GM18867 (cell line): ENCODE measurements at regions not wholly inside any gene's neighbourhood (a gene's known extent, or its start where the extent isn't known, plus 50 kb on each side); places are given as distances from the start of the nearest gene placed in this dataset.
"Not testable (repeated sequence)": the region's sequence is repeated elsewhere in the genome, so short reads cannot be mapped to it uniquely, and the experiment has no call there.

Experiments used
- ATAC-seq: cut with Tn5 transposase; IDR thresholded peaks from one replicate; pipeline ENCODE4 v1.9.1; 2021; ENCODE audit warnings: mild to moderate bottlenecking, moderate library complexity; ENCODE audit not compliant: unreplicated experiment

DNA sequence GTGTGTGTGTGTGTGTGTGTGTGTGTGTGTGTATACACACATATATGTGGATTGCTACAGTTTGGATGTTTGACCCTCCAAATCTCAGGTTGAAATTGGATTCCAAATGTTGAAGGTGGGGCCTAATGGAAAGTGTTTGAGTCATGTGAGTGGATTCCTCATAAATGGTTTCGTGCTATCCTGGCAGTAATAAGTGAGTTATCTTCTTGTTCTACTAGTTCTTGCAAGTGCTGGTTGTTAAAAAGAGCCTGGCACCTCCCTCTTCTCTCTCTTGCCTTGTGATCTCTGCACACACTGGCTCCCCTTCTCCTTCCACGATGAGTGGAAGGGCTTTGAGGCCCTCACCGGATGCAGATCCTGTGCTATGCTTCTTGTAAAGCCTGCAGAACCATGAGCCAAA is 344.1 kb downstream of the SH2D1A start:
- ATAC-seq: no peak

DNA sequence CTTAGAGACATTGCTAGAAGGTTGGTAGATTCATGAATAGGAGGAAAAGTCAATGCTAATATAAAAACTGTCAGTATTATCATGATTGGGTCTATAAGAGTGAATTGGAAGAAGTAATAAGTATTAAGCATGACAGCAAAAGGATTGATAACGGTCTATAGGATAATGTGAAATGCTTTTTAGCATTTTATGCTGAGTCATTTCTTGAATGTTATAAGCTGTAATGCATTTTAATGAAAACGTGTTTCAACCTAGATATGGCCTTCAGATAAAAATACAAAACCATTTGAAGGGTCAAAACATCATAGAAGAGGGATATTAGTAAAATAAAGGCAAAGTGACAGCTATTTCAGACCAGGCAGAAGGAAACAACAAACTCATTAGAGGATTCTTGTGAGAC is 353.5 kb downstream of the SH2D1A start:
- no peak for ATAC-seq

DNA sequence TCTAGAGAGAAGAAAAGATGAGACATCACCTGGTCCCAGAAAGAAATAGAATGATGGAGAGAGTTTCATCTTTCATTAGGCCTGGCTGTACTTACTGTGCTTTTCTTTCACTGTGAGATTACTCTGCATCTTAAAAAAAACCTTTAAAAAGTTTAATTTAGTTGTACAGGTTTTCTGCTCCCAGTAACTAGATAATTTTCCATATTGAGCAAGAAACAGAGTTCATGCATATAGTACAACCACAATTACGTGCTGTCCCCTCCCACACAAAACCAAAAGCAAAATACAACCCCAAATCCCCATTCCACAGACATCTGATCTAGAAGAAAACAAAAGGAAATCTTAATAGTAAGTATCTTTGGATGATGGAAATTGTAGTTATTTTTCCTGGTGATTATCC is 371.2 kb downstream of the SH2D1A start:
- no peak for ATAC-seq

DNA sequence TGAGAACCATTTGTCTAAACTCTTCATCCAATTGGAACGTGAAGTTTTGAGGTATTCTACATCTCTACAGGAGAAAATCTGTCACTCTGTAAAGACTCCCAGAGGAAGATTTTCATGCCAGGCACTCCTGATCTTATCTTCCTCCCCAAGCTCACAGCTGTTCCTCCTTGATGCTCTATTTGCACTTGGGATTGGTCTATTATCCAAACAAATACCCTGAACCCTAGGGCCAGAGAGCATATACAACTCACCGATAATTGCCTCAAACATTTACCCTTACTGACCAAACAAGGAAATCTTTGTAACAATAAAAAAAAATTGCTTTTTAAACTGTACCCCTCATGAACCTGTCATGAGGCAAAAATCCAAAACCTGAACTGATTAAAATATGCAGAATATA is 372.7 kb downstream of the SH2D1A start:
- no peak for ATAC-seq

DNA sequence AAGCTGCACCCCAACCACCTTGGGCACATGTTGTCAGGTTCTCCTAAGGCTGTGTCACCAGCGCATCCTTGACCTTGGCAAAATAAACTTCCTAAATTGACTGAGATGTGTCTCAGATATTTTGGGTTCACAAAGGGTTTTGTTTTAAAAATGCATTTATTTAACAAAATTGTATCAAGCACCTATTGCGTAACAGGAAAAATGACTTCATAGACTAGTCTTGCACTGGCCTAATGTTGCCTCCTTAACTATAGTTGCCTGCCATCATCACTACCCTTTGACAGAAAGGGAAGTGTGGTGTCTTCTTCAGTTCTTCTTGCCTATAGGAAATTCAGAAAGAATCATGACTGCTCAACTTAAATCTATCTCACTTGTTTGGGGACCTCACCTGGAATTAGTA is 374.2 kb downstream of the SH2D1A start:
- ATAC-seq: no peak

DNA sequence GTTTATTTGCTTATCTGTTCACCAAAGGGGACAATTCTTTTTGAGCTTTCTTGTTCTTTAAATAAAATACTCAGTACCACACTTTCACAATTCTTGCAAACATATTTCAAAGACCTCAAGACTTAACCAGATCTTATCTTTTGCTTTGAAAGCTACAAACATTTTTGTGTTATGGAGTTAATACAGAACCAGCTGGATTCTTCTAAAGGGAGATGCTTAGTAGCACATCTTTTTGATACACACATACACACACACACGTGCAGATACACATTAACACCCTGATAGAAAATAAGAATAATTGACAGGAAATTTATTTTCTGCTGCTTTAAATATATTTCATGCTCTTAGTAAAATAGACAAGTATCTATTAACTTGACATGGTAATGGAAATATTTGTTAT is 379.1 kb downstream of the SH2D1A start:
- no peak for ATAC-seq

DNA sequence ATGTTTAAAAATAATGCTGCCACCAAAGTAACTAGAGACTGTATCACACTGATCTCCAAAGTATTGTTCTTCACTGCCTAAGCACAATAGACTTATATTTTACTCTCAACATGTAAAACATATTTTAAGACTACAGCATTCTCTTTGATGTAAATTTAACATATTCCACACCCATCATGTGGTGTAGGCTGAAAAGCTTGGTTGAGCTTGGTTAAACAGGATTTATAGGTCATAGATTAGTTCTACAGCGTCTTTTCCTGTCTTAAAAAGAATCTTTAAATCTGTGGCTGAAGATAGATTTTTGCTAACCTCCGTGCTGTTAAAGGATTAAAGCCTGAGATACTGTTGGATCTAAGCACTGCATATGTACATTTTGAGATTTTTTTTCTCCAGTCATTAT is 379.9 kb downstream of the SH2D1A start:
- no peak for ATAC-seq

DNA sequence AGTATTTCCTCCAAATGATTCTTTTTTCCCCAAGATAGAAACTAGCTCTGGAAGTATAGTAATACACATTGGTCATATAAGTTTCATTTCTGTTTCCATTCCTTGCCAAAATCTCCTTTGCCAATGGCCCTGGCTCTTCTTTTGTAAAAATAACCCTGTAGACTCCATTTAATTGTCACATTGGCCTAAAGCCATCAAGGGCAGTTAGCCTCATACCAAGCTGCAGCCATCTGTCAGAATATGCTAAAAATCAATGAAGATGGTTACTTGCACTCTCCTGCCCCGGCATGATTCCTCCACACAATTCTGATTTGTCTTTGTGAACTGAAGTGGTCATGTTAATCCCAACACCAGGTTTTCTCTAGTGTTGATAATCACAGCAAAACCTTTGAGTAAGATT is 380.5 kb downstream of the SH2D1A start:
- no peak for ATAC-seq

DNA sequence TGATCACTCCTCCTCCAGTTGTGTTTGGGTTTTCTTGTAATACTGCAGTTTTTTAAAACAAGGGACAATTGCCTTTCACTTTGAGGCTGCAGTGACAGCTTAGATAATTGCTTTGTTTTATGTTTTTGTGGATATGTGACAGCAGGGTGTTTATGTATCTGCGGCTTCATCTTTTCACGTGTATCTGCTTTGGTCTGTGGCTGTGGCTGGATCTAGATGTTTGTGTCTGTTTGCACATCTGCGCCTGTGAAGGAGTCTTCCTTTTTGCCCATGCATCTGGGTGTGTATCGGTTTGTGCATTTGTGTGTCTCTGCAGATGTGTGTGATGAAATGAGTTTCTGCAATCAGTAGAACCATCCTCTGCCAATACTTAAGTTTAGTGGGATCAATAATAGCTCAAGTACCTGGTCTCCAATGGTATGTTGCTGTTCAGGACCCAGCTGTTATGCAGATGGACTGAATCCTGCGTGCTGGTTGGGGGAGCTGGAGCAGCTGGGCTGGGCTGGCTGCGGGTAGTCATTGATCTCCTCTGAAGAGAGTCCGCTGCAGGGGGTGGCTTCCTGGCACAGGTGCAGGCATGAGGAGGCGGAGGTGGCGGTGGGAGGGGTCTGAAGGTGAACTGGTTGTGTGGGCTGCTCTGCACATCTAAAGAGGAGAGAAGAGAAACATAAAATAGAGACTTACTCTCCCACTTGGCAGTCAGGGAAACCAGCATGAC is 390.3 kb downstream of the SH2D1A start:
- no peak for ATAC-seq

DNA sequence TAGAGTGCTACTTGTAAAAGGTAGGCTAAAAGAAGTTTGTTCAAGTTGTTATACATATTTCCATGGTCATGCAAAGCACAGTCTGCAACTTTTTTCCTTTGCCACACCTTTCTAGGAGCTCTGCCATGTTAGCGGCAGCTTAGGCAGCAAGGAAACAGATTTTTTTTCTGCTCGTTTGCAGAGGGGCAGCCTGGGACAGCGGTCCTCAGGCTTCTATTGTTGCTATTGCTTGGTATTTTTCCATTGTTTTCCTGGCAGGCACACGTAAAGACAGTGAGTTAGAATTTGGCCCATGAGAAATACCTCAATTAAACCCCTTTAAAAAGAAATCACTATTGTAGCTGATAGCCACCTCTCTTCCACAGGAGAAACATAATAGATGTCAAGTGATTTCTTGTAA is 391.4 kb downstream of the SH2D1A start:
- ATAC-seq: no peak

DNA sequence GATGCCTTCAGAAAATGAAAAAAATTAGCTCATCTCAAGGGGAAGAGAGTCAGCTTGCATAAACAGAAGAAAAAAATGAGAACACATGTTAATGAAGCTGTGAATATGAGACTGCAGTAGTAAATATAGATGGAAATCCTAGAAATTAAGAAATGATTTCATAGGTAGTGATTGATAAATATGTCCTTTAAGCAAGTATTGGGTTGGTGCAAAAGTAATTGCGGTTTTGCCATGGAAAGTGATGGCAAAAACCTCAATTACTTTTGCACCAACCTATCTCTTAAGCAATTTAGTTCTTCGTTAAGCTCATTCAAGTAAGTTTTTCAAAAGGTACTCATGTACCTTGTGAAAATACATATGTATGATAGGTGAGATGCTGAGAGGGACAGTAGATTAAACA is 400.9 kb downstream of the SH2D1A start:
- no peak for ATAC-seq

DNA sequence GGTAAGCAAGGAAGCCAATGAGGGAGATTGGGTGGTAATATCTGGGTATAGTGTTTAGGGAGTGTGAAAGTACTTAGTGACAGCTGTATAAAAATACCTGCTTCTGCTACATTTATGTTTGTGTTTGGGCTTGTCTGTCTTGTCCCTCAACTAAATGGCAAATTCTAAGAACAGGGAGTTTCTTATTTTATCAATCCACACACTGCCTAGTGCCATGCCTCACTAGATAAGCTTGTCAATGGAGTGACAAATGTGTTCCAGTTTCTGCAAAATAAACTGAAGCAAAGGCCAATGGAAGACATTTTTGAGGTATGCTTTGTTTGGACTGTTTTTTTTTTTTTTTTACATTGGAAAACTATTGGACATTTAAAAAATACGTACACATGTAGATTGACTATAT is 418.0 kb downstream of the SH2D1A start:
- ATAC-seq: no peak

DNA sequence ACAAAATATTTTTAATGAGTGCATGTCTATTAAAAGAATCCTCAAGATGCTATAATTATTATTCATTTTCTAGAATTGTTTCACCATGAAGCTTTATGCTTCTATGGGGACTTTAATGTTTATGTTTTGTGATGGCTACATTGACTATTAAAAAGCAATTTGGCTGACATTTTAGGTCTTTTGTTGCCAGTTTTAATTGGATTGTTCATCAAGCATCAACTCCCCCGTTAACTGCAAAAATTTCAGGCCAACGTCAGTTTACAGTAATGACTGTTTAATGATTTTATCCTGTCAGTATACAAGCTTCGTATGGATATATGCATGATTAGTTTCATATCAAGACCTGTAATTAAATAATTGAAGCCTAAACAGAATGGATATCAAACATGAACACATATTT is 422.8 kb downstream of the SH2D1A start:
- no peak for ATAC-seq

DNA sequence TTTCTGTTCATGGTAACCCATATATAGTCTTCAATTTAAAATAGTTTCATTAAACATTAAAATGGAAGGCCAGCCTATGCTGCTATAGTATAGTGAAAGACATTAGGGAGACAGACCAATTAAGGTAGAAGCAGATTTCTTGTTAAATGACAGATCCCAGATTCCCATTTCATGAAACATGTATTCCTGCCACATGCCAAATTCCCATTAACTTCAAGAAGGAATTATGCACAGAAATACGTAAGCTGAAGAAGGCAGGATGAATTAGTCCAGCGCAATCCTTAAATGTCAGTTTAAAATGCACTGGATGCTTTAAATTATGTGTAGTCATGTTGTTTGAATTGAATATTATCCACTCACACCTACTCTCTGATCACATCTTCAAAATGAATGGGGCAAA is 424.9 kb downstream of the SH2D1A start:
- no peak for ATAC-seq

DNA sequence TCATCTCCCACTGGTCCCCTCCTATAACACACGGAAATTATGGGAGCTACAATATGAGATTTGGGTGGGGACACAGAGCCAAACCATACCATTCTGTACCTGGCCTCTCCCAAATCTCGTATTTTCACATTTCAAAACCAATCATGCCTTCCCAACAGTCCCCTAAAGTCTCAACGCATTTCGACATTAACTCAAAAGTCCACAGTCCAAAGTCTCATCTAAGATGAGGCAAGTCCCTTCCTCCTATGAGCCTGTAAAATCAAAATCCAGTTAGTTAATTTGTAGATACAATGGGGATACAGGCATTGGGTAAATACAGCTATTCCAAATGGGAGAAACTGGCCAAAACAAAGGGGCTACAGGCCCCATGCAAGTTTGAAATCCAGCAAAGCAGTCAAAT is 441.9 kb downstream of the SH2D1A start:
- not testable (repeated sequence) for ATAC-seq

DNA sequence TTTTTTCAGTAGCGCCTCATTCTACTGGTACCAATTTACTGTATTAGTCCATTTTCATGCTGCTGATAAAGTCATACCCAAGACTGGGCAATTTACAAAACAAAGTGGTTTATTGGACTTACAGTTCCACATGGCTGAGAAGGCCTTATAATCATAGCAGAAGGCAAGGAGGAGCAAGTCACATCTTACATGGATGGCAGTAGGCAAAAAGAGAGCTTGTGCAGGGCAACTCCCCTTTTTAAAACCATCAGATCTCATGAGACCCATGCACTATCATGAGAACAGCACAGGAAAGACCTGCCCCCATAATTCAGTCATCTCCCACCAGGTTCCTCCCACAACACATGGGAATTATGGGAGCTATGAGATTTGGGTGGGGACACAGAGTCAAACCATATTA is 443.5 kb downstream of the SH2D1A start:
- not testable (repeated sequence) for ATAC-seq

DNA sequence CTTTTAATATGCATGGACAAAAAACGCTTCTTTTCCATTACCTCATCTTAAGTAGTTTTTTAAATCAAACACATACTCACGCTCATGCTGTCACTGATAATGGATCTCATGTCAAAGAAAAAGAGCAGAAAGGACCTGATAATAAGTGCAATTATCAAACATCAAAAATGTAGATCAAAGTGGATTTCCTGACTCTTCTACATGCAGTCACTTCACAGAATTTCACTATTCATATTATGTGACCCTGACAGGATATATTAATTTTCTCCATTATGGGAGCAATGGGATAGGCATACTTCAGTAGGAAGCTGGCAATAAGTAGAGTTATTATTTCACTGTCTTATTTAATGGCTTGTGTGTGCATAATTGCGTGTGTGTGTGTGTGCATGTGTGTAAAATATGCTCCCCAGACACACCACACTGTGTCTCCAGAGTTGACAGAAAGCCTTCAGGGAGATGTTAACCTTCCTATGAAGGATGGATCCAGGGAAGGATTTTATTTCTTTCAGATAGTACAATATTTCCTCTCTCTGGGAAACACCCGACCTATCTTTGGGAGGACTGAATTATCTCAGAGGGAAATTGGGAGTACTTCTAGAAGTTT is 445.2 kb downstream of the SH2D1A start:
- ATAC-seq: no peak

DNA sequence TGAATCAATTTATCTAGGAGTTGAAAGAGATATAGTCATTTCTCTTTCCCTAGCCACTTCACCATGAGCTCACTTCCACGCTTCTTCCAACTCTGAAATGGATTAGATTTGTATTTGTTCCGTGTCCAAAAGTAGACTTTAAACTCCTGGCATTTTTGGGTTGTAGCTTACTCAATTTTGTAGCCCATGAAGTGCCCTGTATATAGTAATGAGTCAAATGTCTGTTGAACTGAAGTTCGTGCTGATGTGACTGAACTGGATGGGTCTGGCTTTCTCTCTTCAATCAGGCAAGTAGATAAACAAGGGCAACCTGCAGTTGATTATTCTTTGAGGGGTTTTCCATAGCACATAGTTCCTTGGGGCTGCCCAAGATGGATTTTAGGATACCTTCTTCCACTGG is 450.6 kb downstream of the SH2D1A start:
- no peak for ATAC-seq

DNA sequence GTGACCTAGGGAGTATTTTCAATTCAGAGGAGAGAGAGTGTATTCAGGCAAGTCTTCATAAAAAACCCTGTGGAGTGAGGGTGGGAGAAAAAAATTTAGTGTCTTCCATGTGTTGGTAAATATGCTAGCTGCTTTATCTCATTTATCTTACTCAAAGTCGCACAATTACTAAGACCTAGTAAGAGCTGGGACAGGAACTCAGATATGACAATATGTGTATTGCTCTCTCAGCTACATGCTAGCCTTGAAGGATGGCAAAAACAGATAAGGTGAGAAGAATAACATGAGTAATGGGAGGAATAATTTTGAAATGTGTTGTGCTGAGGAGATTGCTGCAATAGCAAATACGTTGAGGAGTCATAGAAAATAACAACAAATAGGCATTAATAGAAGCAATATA is 458.6 kb downstream of the SH2D1A start:
- ATAC-seq: no peak

DNA sequence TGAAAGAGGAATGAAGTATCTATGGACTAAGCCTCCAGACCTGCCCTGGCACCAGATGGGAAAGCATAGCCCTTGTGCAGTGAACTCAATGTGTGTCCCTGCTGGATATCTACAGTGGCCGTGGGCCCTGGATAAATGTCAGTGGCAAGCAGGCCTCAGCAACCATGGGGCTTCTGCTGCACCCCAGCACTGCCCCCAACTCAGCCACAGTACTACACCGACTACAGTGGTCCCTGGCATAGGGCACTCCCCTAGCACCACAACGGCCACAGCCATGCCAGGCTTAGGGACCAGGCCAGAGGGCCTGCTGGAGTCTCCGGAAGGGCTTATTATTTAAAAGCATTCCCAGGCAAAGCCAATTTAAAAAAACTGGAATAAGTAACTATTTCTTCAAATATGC is 459.1 kb downstream of the SH2D1A start:
- no peak for ATAC-seq

DNA sequence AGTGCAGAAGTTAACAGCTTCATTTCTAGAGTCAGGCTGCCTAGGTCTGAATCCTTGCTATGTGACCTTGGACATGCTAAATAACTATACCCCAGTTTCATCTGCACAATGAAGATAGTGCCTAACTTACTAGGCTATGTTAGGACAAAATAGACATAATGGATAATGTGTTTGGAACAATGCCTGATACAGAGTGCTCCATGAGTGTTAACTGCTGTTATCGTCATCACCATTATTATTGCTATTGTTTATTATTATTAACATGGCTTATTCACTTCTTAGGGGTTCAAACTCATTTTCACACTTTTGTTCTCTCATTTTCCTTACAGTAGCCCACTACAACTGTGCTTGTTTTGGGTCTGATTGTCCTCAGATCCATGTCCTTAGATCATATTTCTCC is 467.7 kb downstream of the SH2D1A start:
- ATAC-seq: no peak

DNA sequence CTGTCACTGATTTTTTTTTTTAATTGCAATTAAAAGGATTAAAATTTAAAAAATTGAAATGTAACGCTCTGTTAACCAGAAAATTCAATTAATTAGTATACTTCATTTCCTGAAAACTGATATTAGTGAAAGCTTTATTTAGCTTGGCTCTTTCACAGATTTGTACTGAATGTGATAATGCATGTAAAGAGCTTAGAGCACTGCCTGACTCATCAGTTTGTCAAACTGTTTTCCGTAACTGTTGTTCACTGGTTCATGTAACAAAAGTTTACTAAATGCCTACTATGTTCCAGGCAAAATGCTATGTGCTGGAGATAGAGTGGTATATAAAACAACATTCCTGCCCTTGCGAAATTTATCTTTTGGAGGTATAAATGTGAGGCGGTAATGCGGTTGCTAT is 471.7 kb downstream of the SH2D1A start:
- no peak for ATAC-seq

DNA sequence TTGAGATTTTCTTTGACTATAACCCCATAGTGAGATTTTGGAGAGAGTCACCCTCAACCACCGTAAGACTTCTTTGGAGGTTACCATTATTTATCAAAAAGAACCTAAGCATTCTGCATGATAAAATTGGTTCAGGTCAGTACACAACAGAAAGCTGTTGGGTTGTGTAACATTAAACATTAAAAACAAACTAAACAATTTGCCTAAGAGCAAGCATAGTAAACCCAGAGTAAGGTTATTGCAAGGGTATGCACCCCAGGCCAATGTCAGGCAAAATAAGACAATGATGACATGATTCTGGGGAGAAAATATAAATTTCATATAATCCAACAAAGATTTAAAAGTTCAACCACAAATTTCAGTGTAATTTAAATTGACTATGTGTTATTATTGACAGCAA is 472.4 kb downstream of the SH2D1A start:
- ATAC-seq: no peak
